RKO (cell line): ENCODE measurements at regions not wholly inside any gene's neighbourhood (a gene's known extent, or its start where the extent isn't known, plus 50 kb on each side); places are given as distances from the start of the nearest gene placed in this dataset.

Experiments
- DNase-seq: peaks from one replicate; pipeline ENCODE4 v3.0.0-alpha.2; 2016; ENCODE audit warnings: low spot score

- no peak for DNase-seq
These were observed 87.2 kb upstream of the PDE5A start for GRCh38 chr4:119715490-119716445.

GRCh38 chr4:119709418-119709817, 80.8 kb upstream of the PDE5A start:
- no peak for DNase-seq

GRCh38 chr4:119707336-119707735, 78.7 kb upstream of the PDE5A start:
- DNase-seq = no peak

- no peak for DNase-seq
These were observed 78.2 kb upstream of the PDE5A start for GRCh38 chr4:119706804-119707203.

- DNase-seq = no peak
These were observed 69.3 kb upstream of the PDE5A start for GRCh38 chr4:119697887-119698393.

- DNase-seq = no peak
These were observed 68.4 kb upstream of the PDE5A start for GRCh38 chr4:119696963-119697362.

- DNase-seq = no peak
These were observed 66.6 kb upstream of the PDE5A start for GRCh38 chr4:119695216-119695615.

- no peak for DNase-seq
These were observed 64.5 kb upstream of the PDE5A start for GRCh38 chr4:119693126-119693525.

- DNase-seq = peak; percentile 20
These were observed 63.4 kb upstream of the PDE5A start for GRCh38 chr4:119692001-119692400.

- DNase-seq = no peak
These were observed 62.3 kb upstream of the PDE5A start for GRCh38 chr4:119690871-119691270.

- no peak for DNase-seq
These were observed 59.8 kb upstream of the PDE5A start for GRCh38 chr4:119688446-119688845.

- no peak for DNase-seq
These were observed 55.9 kb upstream of the PDE5A start for GRCh38 chr4:119684463-119684862.

- no peak for DNase-seq
These were observed 54.9 kb upstream of the PDE5A start for GRCh38 chr4:119683518-119683917.

- no peak for DNase-seq
These were observed 53.5 kb upstream of the PDE5A start for GRCh38 chr4:119682099-119682498.

GRCh38 chr4:119679251-119679650, 50.6 kb upstream of the PDE5A start:
- no peak for DNase-seq

- DNase-seq = peak; percentile 64
These were observed 50.2 kb upstream of the PDE5A start for GRCh38 chr4:119678761-119679160.
